ENCODE measurements at regions not wholly inside any gene's neighbourhood (a gene's known extent, or its start where the extent isn't known, plus 50 kb on each side); places are given as distances from the start of the nearest gene placed in this dataset.

DNA sequence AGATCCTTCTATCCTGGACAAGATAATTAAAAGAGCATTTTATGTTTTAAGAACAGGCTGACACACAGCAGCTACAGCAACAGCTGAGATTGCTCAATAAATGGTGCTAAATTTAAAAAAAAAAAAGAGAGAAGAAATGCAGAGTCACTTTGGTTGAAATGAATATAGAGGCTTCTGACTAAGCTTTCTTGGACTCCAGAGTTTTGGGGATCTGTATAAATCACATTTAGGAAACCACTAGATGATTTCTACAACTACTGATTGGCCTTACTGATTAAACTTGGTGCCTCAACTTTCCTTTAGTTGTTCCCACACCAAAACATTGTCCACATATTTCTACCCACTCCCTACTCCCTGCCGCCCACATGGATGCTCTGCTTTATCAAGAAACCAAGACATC lies 132.9 kb upstream of the ZBTB20 start:
- no peak overlapping the region for H3K4me3 ChIP-seq (replicated peaks; ENCODE audit: low read depth, low read length)
- TF ChIP-seq, protein P1, sequence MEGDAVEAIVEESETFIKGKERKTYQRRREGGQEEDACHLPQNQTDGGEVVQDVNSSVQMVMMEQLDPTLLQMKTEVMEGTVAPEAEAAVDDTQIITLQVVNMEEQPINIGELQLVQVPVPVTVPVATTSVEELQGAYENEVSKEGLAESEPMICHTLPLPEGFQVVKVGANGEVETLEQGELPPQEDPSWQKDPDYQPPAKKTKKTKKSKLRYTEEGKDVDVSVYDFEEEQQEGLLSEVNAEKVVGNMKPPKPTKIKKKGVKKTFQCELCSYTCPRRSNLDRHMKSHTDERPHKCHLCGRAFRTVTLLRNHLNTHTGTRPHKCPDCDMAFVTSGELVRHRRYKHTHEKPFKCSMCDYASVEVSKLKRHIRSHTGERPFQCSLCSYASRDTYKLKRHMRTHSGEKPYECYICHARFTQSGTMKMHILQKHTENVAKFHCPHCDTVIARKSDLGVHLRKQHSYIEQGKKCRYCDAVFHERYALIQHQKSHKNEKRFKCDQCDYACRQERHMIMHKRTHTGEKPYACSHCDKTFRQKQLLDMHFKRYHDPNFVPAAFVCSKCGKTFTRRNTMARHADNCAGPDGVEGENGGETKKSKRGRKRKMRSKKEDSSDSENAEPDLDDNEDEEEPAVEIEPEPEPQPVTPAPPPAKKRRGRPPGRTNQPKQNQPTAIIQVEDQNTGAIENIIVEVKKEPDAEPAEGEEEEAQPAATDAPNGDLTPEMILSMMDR (IDR thresholded peaks at IDR 0.05; ENCODE audit: insufficient read depth, low read length, poor library complexity, severe bottlenecking): no peak
- DNase-seq (ENCODE audit: extremely low read depth, insufficient read length): no peak
- no peaks in the 10 kb centered on the region for H3K27me3 ChIP-seq (replicated peaks; ENCODE audit: control insufficient read depth, insufficient read depth, low read length)
- no peaks in the 10 kb centered on the region for H3K36me3 ChIP-seq (ENCODE audit: control insufficient read depth, insufficient read depth, low read length)

DNA sequence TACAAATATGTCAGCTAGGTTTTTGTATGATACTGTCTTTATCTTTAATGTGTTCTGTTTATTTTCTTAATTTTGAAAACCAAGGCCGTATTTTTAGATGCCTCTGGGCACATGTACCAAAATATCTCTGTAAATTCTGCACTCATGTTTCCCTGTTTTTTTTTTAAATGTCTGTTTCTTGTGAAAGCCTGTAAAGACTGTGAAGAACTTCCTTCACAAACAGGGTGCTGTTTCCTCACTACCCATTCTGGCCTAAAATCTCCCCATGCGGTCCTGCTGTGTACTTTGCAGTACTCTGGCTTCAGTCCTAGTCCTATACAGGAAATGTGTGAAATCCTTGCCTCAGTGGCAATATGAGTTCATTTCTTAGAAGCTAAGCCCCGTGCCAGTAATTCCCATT lies 133.4 kb upstream of the ZBTB20 start:
- TF ChIP-seq, protein P1 (IDR thresholded peaks at IDR 0.05; ENCODE audit: insufficient read depth, low read length, poor library complexity, severe bottlenecking): no peak
- no peak for DNase-seq (ENCODE audit: extremely low read depth, insufficient read length)
- Histone ChIP-seq H3K27me3 (replicated peaks; ENCODE audit: control insufficient read depth, insufficient read depth, low read length) (no peaks in the 10 kb centered on the region), H3K36me3 (ENCODE audit: control insufficient read depth, insufficient read depth, low read length) (no peaks in the 10 kb centered on the region), H3K4me3 (replicated peaks; ENCODE audit: low read depth, low read length) (no peak overlapping the region)

DNA sequence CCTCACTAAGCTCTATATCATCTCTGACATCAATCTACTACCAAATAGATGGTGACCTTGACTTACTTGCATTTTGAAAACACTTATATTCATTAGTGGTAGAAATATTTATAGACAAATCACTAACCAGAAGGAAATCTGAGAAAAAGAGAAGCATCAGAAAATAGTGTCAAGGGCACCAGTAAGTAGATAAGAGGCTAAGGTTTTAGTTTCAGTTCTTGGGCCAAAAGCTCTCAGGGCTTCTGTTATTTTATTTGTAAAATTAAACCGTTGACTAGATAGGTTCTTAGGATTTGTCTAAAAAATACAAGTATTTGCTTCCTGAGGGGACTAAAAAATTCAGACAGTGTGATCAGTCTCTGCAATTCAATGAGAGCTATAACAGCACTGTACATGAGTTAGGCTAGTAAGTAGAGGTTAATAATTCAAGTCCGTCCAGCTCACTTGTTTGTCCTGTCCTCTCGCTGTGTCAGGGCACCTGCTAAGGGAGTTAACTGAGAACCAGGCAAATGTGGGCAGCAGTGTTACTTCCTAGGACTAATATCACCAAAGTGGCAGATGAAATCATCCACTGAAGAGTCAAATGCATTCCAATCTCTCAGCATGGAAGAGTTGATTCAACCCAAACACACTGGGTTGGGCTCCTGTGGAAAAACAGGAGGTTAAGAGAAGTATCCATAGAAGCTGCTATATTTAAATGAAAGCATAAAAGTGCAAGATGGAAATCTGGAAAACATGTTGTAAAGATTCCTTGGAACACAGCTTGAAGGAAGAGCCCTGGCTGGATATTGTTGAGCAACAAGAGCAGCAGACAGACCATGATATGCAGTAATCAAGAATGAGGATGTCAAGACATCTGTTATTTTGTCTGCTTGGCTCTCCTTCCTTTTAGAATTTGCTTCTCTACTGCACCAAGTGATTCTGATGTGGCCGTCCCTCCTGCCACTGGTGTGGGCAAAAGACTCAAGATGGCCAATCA lies 134.9 kb upstream of the ZBTB20 start:
- H3K36me3 ChIP-seq (ENCODE audit: control insufficient read depth, insufficient read depth, low read length): no peaks in the 10 kb centered on the region
- H3K27me3 ChIP-seq (replicated peaks; ENCODE audit: control insufficient read depth, insufficient read depth, low read length): no peaks in the 10 kb centered on the region
- TF ChIP-seq, protein P1 (IDR thresholded peaks at IDR 0.05; ENCODE audit: insufficient read depth, low read length, poor library complexity, severe bottlenecking): no peak
- H3K4me3 ChIP-seq (replicated peaks; ENCODE audit: low read depth, low read length): no peak overlapping the region
- no peak for DNase-seq (ENCODE audit: extremely low read depth, insufficient read length)

DNA sequence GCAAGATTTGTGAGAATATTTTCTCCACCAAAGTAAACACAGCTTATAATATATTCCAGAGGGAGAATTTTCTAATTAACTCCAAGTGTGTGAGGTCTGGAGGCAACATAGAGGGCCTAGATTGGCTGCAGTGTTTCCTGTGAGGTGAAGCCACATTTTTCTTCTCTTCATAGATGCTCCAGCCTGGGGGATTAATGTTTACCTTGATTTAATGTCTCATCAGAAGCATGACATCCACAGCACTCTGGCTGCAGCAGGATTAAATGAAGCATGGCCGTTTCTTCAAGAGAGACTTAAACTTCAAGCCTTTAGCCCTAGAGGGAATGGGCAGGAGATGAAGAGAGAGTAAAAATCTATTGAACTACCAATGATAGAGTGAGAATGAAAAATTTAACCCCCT lies 137.9 kb upstream of the ZBTB20 start:
- DNase-seq (ENCODE audit: extremely low read depth, insufficient read length): no peak
- TF ChIP-seq, protein P1 (IDR thresholded peaks at IDR 0.05; ENCODE audit: insufficient read depth, low read length, poor library complexity, severe bottlenecking): no peak
- no peaks in the 10 kb centered on the region for H3K27me3 ChIP-seq (replicated peaks; ENCODE audit: control insufficient read depth, insufficient read depth, low read length)
- H3K4me3 ChIP-seq (replicated peaks; ENCODE audit: low read depth, low read length): no peak overlapping the region
- no peaks in the 10 kb centered on the region for H3K36me3 ChIP-seq (ENCODE audit: control insufficient read depth, insufficient read depth, low read length)

DNA sequence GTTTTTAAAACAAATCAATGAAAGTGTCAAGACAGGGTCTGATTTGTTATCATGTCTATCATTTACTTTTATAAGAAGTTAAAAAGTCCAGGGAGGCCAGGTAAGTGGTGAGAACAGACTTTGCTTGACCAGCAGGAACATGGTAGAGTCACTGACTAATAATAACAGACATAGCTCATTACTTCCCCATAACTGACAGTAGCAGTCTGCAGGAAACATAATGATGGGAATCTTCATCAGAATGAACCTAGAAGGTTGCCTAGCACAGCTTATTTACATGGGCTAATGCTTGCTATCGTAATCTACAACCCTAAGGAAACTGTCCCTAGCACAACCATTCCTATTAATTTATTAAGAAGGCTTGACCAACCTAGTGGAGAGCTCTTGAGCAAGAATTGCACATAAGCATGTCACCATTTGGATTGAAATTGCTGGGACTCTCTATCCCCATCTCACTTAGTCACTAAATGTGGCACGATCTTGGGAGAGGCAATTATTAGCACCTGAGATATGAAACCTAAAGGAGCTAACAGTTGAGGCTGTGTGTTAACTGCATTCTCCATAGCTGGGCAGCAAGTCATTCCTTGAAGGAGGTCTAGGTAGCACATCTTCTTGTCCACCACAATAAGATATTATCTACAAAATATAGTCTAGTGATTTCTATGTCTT lies 139.6 kb upstream of the ZBTB20 start:
- Histone ChIP-seq H3K4me3 (replicated peaks; ENCODE audit: low read depth, low read length) (no peak overlapping the region), H3K36me3 (ENCODE audit: control insufficient read depth, insufficient read depth, low read length) (no peaks in the 10 kb centered on the region), H3K27me3 (replicated peaks; ENCODE audit: control insufficient read depth, insufficient read depth, low read length) (no peaks in the 10 kb centered on the region)
- TF ChIP-seq, protein P1 (IDR thresholded peaks at IDR 0.05; ENCODE audit: insufficient read depth, low read length, poor library complexity, severe bottlenecking): no peak
- no peak for DNase-seq (ENCODE audit: extremely low read depth, insufficient read length)
